Smooth muscle cell (in vitro differentiated cells): ENCODE measurements at regions not wholly inside any gene's neighbourhood (a gene's known extent, or its start where the extent isn't known, plus 50 kb on each side); places are given as distances from the start of the nearest gene placed in this dataset.

Experiments used
- DNase-seq: peaks from one replicate; lab custom pipeline; 2025; ENCODE audit not compliant: unreplicated experiment; lab: John Stamatoyannopoulos, UW
- H2AFZ ChIP-seq: fragments of 200-600 bp; sonication (generic); 2 replicates; pipeline ENCODE4 v1.6.0; 2016; ENCODE audit warnings: antibody characterized with exemption, low read depth, mild to moderate bottlenecking
- H3F3A ChIP-seq: fragments of 200-600 bp; sonication (generic); 2 replicates; pipeline ENCODE4 v1.6.0; 2017; ENCODE audit warnings: antibody characterized with exemption, low read depth
- H3K27ac ChIP-seq: fragments of 200-600 bp; sonication (generic); 2 replicates; pipeline ENCODE4 v1.5.1; 2016; ENCODE audit warnings: low read depth, mild to moderate bottlenecking
- H3K27me3 ChIP-seq: fragments of 200-600 bp; sonication (generic); 2 replicates; pipeline ENCODE4 v1.6.1; 2016; ENCODE audit warnings: low read depth, mild to moderate bottlenecking
- H3K36me3 ChIP-seq: fragments of 200-600 bp; sonication (generic); 2 replicates; pipeline ENCODE4 v1.5.1; 2016; ENCODE audit warnings: low read depth
- H3K4me1 ChIP-seq: fragments of 200-600 bp; sonication (generic); 2 replicates; pipeline ENCODE4 v1.5.1; 2016; ENCODE audit warnings: low read depth
- H3K4me2 ChIP-seq: fragments of 200-600 bp; sonication (generic); 2 replicates; pipeline ENCODE4 v1.6.0; 2016; ENCODE audit warnings: mild to moderate bottlenecking
- H3K4me3 ChIP-seq: fragments of 200-600 bp; sonication (generic); 2 replicates; pipeline ENCODE4 v1.5.1; 2016; ENCODE audit warnings: mild to moderate bottlenecking
- H3K79me2 ChIP-seq: fragments of 200-600 bp; sonication (generic); 2 replicates; pipeline ENCODE4 v1.6.0; 2016; ENCODE audit warnings: low read depth, mild to moderate bottlenecking
- H3K9ac ChIP-seq: fragments of 200-600 bp; sonication (generic); 2 replicates; pipeline ENCODE4 v1.6.0; 2016; ENCODE audit warnings: low read depth
- H3K9me3 ChIP-seq: fragments of 200-600 bp; sonication (generic); replicated peaks from 2 replicates; pipeline ENCODE4 v1.5.1; 2016; ENCODE audit warnings: low read depth
- H4K20me1 ChIP-seq: fragments of 200-600 bp; sonication (generic); 2 replicates; pipeline ENCODE4 v1.6.0; 2016; ENCODE audit warnings: low read depth
- WGBS: methylation state at CpG from one replicate; pipeline ENCODE4 v1.1.7; 2016; ENCODE audit warnings: low lambda C conversion rate; 5-methylcytosine and 5-hydroxymethylcytosine counted together
- TF ChIP-seq, protein P1 (sequence below): fragments of 200-600 bp; sonication (generic); IDR thresholded peaks from 2 replicates; pipeline ENCODE4 v1.5.1; 2017; ENCODE audit warnings: borderline replicate concordance, mild to moderate bottlenecking, antibody characterized with exemption; ENCODE audit not compliant: insufficient read depth, poor library complexity, severe bottlenecking

DNA sequence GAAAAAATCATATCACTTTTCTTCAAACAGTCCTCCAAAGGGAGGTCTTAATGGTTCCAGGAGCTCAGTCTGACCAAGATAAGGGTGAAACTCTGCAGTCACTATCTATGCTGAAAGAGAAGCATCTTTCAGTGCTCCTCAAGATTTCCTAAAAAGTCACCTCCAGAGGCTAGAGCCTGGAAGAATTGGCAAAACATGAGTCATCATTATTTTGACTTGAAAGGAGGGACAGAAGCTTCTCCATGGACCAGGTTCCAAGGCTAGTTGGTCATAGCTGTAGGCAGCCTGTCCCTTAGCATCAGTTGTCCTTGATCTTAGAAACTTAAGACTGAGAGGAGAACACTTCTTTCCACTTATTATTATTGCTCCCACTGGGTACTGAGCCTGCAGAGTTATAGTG is 219.0 kb upstream of the ASIC2 start:
- no peaks in the 10 kb centered on the region for H4K20me1 ChIP-seq
- no peaks in the 10 kb centered on the region for H3F3A ChIP-seq
- no peak for DNase-seq
- no peaks in the 10 kb centered on the region for H3K27me3 ChIP-seq
- H3K4me3 ChIP-seq: no peak overlapping the region
- no peaks in the 10 kb centered on the region for H3K79me2 ChIP-seq
- H3K4me1 ChIP-seq: no peaks in the 10 kb centered on the region
- H3K4me2 ChIP-seq: no peak overlapping the region
- H3K9me3 ChIP-seq: no peaks in the 10 kb centered on the region
- TF ChIP-seq, protein P1, sequence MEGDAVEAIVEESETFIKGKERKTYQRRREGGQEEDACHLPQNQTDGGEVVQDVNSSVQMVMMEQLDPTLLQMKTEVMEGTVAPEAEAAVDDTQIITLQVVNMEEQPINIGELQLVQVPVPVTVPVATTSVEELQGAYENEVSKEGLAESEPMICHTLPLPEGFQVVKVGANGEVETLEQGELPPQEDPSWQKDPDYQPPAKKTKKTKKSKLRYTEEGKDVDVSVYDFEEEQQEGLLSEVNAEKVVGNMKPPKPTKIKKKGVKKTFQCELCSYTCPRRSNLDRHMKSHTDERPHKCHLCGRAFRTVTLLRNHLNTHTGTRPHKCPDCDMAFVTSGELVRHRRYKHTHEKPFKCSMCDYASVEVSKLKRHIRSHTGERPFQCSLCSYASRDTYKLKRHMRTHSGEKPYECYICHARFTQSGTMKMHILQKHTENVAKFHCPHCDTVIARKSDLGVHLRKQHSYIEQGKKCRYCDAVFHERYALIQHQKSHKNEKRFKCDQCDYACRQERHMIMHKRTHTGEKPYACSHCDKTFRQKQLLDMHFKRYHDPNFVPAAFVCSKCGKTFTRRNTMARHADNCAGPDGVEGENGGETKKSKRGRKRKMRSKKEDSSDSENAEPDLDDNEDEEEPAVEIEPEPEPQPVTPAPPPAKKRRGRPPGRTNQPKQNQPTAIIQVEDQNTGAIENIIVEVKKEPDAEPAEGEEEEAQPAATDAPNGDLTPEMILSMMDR: no peak
- H3K36me3 ChIP-seq: no peaks in the 10 kb centered on the region
- no peak overlapping the region for H3K27ac ChIP-seq
- H2AFZ ChIP-seq: no peak overlapping the region
- H3K9ac ChIP-seq: no peak overlapping the region

DNA sequence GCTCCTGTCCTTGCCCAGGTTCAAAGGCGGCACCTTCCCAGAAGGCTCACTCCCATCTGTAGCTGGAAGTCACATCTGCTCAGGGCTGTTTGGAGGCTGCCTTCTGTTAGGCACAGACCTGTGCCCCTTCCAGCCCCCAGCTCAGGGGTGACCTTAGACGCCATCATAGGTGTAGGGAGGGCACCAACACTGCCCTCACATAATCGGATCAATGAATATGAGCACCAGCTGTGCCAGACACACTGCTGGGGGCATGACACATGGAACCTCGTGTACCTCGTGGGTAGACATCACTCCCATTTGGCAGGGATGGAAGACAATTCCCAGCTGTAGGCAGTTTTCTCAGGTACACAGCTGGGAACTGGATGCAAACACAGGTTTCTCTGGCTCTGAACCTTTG is 220.7 kb upstream of the ASIC2 start:
- TF ChIP-seq, protein P1: no peak
- no peaks in the 10 kb centered on the region for H3K27me3 ChIP-seq
- no peaks in the 10 kb centered on the region for H3K4me1 ChIP-seq
- no peak overlapping the region for H3K27ac ChIP-seq
- H3K79me2 ChIP-seq: no peaks in the 10 kb centered on the region
- no peaks in the 10 kb centered on the region for H3F3A ChIP-seq
- H3K4me3 ChIP-seq: no peak overlapping the region
- H3K9ac ChIP-seq: no peak overlapping the region
- H3K36me3 ChIP-seq: no peaks in the 10 kb centered on the region
- H3K9me3 ChIP-seq: no peaks in the 10 kb centered on the region
- no peak overlapping the region for H2AFZ ChIP-seq
- DNase-seq: no peak
- no peak overlapping the region for H3K4me2 ChIP-seq
- no peaks in the 10 kb centered on the region for H4K20me1 ChIP-seq
- 89% methylated on average over 5 of the region's 5 CpGs for WGBS

DNA sequence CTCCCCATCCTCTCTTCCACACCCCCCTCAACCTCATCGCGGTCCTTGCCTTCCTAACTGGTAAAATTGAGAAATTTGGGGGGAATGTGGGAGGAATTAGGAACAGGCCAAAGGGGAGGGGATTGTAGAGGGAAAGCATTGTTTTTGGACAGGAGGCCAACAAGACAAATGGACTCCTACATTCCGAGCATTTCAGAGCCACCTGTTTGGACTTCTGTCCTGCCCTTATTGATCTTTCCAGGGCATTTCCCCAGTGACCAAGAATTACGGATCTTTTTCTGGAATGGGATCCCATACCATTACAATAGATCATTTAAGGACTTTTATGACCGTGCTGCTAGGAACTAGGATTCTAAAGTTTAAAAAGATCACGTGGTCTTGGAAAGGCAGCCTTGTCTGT is 221.3 kb upstream of the ASIC2 start:
- no peaks in the 10 kb centered on the region for H4K20me1 ChIP-seq
- H3K4me1 ChIP-seq: no peaks in the 10 kb centered on the region
- H3K36me3 ChIP-seq: no peaks in the 10 kb centered on the region
- H3K9ac ChIP-seq: no peak overlapping the region
- H3K79me2 ChIP-seq: no peaks in the 10 kb centered on the region
- TF ChIP-seq, protein P1: no peak
- H3K4me2 ChIP-seq: no peak overlapping the region
- DNase-seq: no peak
- no peak overlapping the region for H3K27ac ChIP-seq
- no peaks in the 10 kb centered on the region for H3K9me3 ChIP-seq
- no peaks in the 10 kb centered on the region for H3F3A ChIP-seq
- 93% methylated on average over 6 of the region's 6 CpGs for WGBS
- H2AFZ ChIP-seq: no peak overlapping the region
- H3K4me3 ChIP-seq: no peak overlapping the region
- H3K27me3 ChIP-seq: no peaks in the 10 kb centered on the region

DNA sequence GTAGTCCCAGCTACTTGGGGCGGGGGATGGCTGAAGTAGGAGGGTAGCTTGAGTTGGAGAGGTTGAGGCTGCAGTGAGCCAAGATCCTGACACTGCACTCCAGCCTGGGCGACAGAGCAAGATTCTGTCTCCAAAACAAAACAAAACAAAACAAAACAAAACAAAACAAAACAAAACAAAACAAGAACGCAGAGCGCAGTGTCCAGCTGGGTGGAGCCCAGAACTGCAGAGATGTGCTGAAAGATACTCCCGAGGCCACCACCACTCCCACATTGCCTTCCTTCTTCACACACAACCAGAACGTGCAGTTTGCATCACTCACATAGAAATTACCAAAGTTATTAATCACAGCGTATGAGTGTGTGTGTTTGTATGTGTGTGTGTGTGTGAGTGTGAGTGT is 222.9 kb upstream of the ASIC2 start:
- H2AFZ ChIP-seq: no peak overlapping the region
- no peaks in the 10 kb centered on the region for H3K79me2 ChIP-seq
- no peaks in the 10 kb centered on the region for H3K4me1 ChIP-seq
- WGBS: 87% methylated on average over 7 of the region's 7 CpGs
- H3K9ac ChIP-seq: no peak overlapping the region
- H3F3A ChIP-seq: no peaks in the 10 kb centered on the region
- no peaks in the 10 kb centered on the region for H3K27me3 ChIP-seq
- H3K36me3 ChIP-seq: no peaks in the 10 kb centered on the region
- no peaks in the 10 kb centered on the region for H3K9me3 ChIP-seq
- H3K27ac ChIP-seq: no peak overlapping the region
- no peaks in the 10 kb centered on the region for H4K20me1 ChIP-seq
- H3K4me2 ChIP-seq: no peak overlapping the region
- DNase-seq: no peak
- TF ChIP-seq, protein P1: no peak
- H3K4me3 ChIP-seq: no peak overlapping the region
